ENCODE measurements at regions not wholly inside any gene's neighbourhood (a gene's known extent, or its start where the extent isn't known, plus 50 kb on each side); places are given as distances from the start of the nearest gene placed in this dataset.
"Not testable (repeated sequence)": the region's sequence is repeated elsewhere in the genome, so short reads cannot be mapped to it uniquely, and the experiment has no call there.

- DNase-seq (ENCODE audit: low spot score): no peak
These were observed 868.6 kb downstream of the TBL1XR1 start for GRCh38 chr3:176328666-176329065.

- DNase-seq (ENCODE audit: low spot score): no peak
These were observed 869.1 kb downstream of the TBL1XR1 start for GRCh38 chr3:176328198-176328597.

- not testable (repeated sequence) for DNase-seq (ENCODE audit: low spot score)
These were observed 870.3 kb downstream of the TBL1XR1 start for GRCh38 chr3:176326894-176327490.

GRCh38 chr3:176321532-176321931 lies 875.8 kb downstream of the TBL1XR1 start:
- DNase-seq (ENCODE audit: low spot score): not testable (repeated sequence)

- no peak for DNase-seq (ENCODE audit: low spot score)
These were observed 876.2 kb downstream of the TBL1XR1 start for GRCh38 chr3:176321099-176321498.

GRCh38 chr3:176313426-176313825 lies 883.9 kb downstream of the TBL1XR1 start:
- DNase-seq (ENCODE audit: low spot score): no peak

- DNase-seq (ENCODE audit: low spot score): no peak
These were observed 886.6 kb downstream of the TBL1XR1 start for GRCh38 chr3:176310641-176311040.

GRCh38 chr3:176302271-176302670 lies 895.0 kb downstream of the TBL1XR1 start:
- DNase-seq (ENCODE audit: low spot score): no peak

- DNase-seq (ENCODE audit: low spot score): no peak
These were observed 901.1 kb downstream of the TBL1XR1 start for GRCh38 chr3:176296066-176296597.

GRCh38 chr3:176293276-176293675 lies 904.0 kb downstream of the TBL1XR1 start:
- no peak for DNase-seq (ENCODE audit: low spot score)

GRCh38 chr3:176286476-176287085 lies 910.7 kb downstream of the TBL1XR1 start:
- DNase-seq (ENCODE audit: low spot score): no peak

- no peak for DNase-seq (ENCODE audit: low spot score)
These were observed 921.7 kb downstream of the TBL1XR1 start for GRCh38 chr3:176275538-176275937.

- no peak for DNase-seq (ENCODE audit: low spot score)
These were observed 922.2 kb downstream of the TBL1XR1 start for GRCh38 chr3:176275113-176275512.

GRCh38 chr3:176274161-176274560 lies 923.1 kb downstream of the TBL1XR1 start:
- no peak for DNase-seq (ENCODE audit: low spot score)

GRCh38 chr3:176262071-176262470 lies 935.2 kb downstream of the TBL1XR1 start:
- no peak for DNase-seq (ENCODE audit: low spot score)

- DNase-seq (ENCODE audit: low spot score): no peak
These were observed 950.1 kb downstream of the TBL1XR1 start for GRCh38 chr3:176247191-176247590.

GRCh38 chr3:176219970-176220369 lies 977.3 kb downstream of the TBL1XR1 start:
- DNase-seq (ENCODE audit: low spot score): no peak

- no peak for DNase-seq (ENCODE audit: low spot score)
These were observed 982.5 kb downstream of the TBL1XR1 start for GRCh38 chr3:176214758-176215157.

GRCh38 chr3:176213314-176213713 lies 984.0 kb downstream of the TBL1XR1 start:
- DNase-seq (ENCODE audit: low spot score): not testable (repeated sequence)

GRCh38 chr3:176208915-176209314 lies 988.4 kb downstream of the TBL1XR1 start:
- DNase-seq (ENCODE audit: low spot score): peak; percentile 15

- no peak for DNase-seq (ENCODE audit: low spot score)
These were observed 989.0 kb downstream of the TBL1XR1 start for GRCh38 chr3:176208283-176208682.

GRCh38 chr3:176206809-176207208 lies 990.5 kb downstream of the TBL1XR1 start:
- no peak for DNase-seq (ENCODE audit: low spot score)

GRCh38 chr3:176202652-176203051 lies 994.6 kb downstream of the TBL1XR1 start:
- DNase-seq (ENCODE audit: low spot score): no peak

All from HuH-7 (cell line).